ENCODE measurements at regions not wholly inside any gene's neighbourhood (a gene's known extent, or its start where the extent isn't known, plus 50 kb on each side); places are given as distances from the start of the nearest gene placed in this dataset.

- DNase-seq (ENCODE audit: low read depth in 3 of 3): no peak
Measured at GRCh38 chr1:58890609-58891008, 106.8 kb upstream of the JUN start.

GRCh38 chr1:58891347-58891746 lies 107.5 kb upstream of the JUN start:
- no peak for DNase-seq (ENCODE audit: low read depth in 3 of 3)

GRCh38 chr1:58893257-58893869 lies 109.5 kb upstream of the JUN start:
- DNase-seq (ENCODE audit: low read depth in 3 of 3): no peak

GRCh38 chr1:58895082-58895481 lies 111.2 kb upstream of the JUN start:
- no peak for DNase-seq (ENCODE audit: low read depth in 3 of 3)

GRCh38 chr1:58895559-58896145 lies 111.8 kb upstream of the JUN start:
- DNase-seq (ENCODE audit: low read depth in 3 of 3): no peak

- no peak for DNase-seq (ENCODE audit: low read depth in 3 of 3)
Measured at GRCh38 chr1:58896246-58897183, 112.7 kb upstream of the JUN start.

- no peak for DNase-seq (ENCODE audit: low read depth in 3 of 3)
Measured at GRCh38 chr1:58898739-58899586, 115.1 kb upstream of the JUN start.

- no peak for DNase-seq (ENCODE audit: low read depth in 3 of 3)
Measured at GRCh38 chr1:58899587-58900271, 115.9 kb upstream of the JUN start.

- no peak for DNase-seq (ENCODE audit: low read depth in 3 of 3)
Measured at GRCh38 chr1:58900396-58900795, 116.5 kb upstream of the JUN start.

- no peak for DNase-seq (ENCODE audit: low read depth in 3 of 3)
Measured at GRCh38 chr1:58901008-58901407, 117.2 kb upstream of the JUN start.

- DNase-seq (ENCODE audit: low read depth in 3 of 3): no peak
Measured at GRCh38 chr1:58902830-58903513, 119.1 kb upstream of the JUN start.

GRCh38 chr1:58903514-58904298 lies 119.9 kb upstream of the JUN start:
- peak; percentile 55 to 66 (median 56) for DNase-seq (ENCODE audit: low read depth in 3 of 3)

GRCh38 chr1:58904299-58905125 lies 120.7 kb upstream of the JUN start:
- no peak for DNase-seq (ENCODE audit: low read depth in 3 of 3)

GRCh38 chr1:58905126-58905490 lies 121.3 kb upstream of the JUN start:
- no peak for DNase-seq (ENCODE audit: low read depth in 3 of 3)

- DNase-seq (ENCODE audit: low read depth in 3 of 3): no peak
Measured at GRCh38 chr1:58905628-58906221, 121.9 kb upstream of the JUN start.

- no peak for DNase-seq (ENCODE audit: low read depth in 3 of 3)
Measured at GRCh38 chr1:58907398-58907797, 123.6 kb upstream of the JUN start.

- no peak for DNase-seq (ENCODE audit: low read depth in 3 of 3)
Measured at GRCh38 chr1:58908561-58909560, 125.0 kb upstream of the JUN start.
